Spinal cord (tissue), 9 donors: ENCODE measurements at regions not wholly inside any gene's neighbourhood (a gene's known extent, or its start where the extent isn't known, plus 50 kb on each side); places are given as distances from the start of the nearest gene placed in this dataset.
A peak's percentile ranks its signal among the peaks of the same experiment; 100 is the strongest.
"Not testable (repeated sequence)": the region's sequence is repeated elsewhere in the genome, so short reads cannot be mapped to it uniquely, and the experiment has no call there.

Experiments used
- DNase-seq, 6 donors: peaks; one replicate each; pipeline versions ENCODE4 v3.0.0 to v3.0.0-alpha.2; 2013 to 2015; ENCODE audit warnings: low spot score in 6 of 6, low read depth in 4 of 6
- H3K27ac ChIP-seq: one replicate; pipeline ENCODE4 v1.5.1; 2013; ENCODE audit warnings: low read depth, low read length, control low read depth
- H3K27me3 ChIP-seq: one replicate; pipeline ENCODE4 v1.6.1; 2013; ENCODE audit warnings: low read length; ENCODE audit not compliant: control insufficient read depth, insufficient read depth
- H3K36me3 ChIP-seq: one replicate; pipeline ENCODE4 v1.6.1; 2013; ENCODE audit warnings: low read length; ENCODE audit not compliant: control insufficient read depth, insufficient read depth
- H3K4me1 ChIP-seq: one replicate; pipeline ENCODE4 v1.6.1; 2013; ENCODE audit warnings: low read length; ENCODE audit not compliant: control insufficient read depth, insufficient read depth
- H3K4me3 ChIP-seq: one replicate; pipeline ENCODE4 v1.5.1; 2013; ENCODE audit warnings: low read depth, low read length, control low read depth
- H3K9me3 ChIP-seq: one replicate; pipeline ENCODE4 v1.6.1; 2013; ENCODE audit warnings: low read length; ENCODE audit not compliant: control insufficient read depth, insufficient read depth
- WGBS: methylation state at CpG from one replicate; pipeline ENCODE4 v1.1.5; 2013; ENCODE audit warnings: missing lambda C conversion rate; ENCODE audit not compliant: insufficient coverage; 5-methylcytosine and 5-hydroxymethylcytosine counted together
- donor health status: healthy.

- not testable (repeated sequence) for H3K27ac ChIP-seq, H3K4me1 ChIP-seq, DNase-seq, H3K9me3 ChIP-seq, H3K4me3 ChIP-seq, H3K27me3 ChIP-seq
- peaks cover 19% of the 10 kb centered on the region for H3K36me3 ChIP-seq
- 100% methylated on average over 1 of the region's 6 CpGs for WGBS
Observed at GRCh38 chr16:70014915-70015314, 63.8 kb downstream of the CLEC18A start.

DNA sequence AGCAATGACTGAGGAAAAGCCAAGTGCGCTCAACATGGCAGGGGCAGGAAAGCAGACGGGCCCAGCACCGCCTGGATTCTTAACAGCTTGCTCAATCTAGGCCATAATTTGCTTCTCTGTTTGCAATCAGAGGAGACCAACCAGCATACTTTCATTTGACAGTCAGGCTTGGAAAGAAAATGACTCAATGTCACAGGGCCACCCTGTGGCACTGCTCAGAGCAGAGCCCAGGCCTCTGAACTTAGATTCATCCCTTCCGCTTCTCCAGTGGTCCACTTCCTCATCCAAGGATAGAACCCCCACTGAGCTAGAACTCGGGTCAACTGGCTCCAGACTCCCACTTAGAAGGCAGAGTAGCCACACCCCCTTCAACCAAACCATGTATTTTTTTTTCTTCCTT, 65.6 kb downstream of the CLEC18A start:
- H3K4me3 ChIP-seq, H3K4me1 ChIP-seq, H3K9me3 ChIP-seq, DNase-seq, H3K27ac ChIP-seq, H3K27me3 ChIP-seq: not testable (repeated sequence)
- H3K36me3 ChIP-seq = peaks cover 18% of the 10 kb centered on the region
- WGBS = 0% methylated on average over 1 of the region's 5 CpGs

DNA sequence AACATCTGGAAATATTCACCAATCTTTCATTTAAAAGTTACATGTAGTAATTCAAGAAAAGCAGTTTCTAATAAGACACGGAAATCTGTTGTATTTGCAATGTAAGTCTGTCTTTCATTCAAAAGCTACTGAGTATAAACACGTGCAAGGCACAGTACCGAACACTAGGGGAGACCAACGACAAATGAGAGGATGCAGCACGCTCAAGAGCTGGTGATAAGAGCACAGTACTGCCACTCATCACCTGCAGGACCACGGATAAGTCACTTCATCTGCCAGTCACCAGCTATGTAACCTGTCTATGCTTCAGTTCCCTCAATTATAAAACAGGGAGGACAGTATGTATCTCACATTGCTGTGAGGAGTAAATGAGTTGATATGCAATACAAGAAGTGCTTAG, 67.1 kb downstream of the CLEC18A start:
- no peaks in the 10 kb centered on the region for H3K9me3 ChIP-seq
- 32% methylated on average over 3 of the region's 6 CpGs for WGBS
- peak in 2 of 6 donors; percentile 7 to 43 for DNase-seq
- no peak overlapping the region for H3K4me3 ChIP-seq
- no peaks in the 10 kb centered on the region for H3K4me1 ChIP-seq
- H3K27me3 ChIP-seq = no peaks in the 10 kb centered on the region
- no peak overlapping the region for H3K27ac ChIP-seq
- H3K36me3 ChIP-seq = peaks cover 11% of the 10 kb centered on the region

DNA sequence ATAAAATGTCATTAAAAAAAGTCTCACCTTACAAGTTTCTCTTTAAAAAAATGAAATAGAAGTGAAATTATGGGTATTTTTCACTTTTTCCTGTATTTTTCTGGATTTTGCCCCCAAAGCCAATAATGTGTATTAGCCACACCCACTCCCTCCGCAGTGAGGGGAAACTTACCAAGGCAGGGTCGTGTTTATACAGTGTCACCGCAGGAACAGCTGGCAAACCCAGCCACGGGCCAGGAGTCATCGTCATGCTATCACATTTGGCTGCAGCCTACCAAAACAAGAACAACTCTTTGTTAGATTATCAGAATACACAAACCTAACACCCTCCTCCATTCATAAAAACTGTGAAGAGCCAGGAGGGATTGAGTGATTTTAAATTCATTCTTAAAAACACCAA, 72.1 kb downstream of the CLEC18A start:
- not testable (repeated sequence) for H3K27me3 ChIP-seq
- peaks cover 11% of the 10 kb centered on the region for H3K36me3 ChIP-seq

GRCh38 chr16:70023956-70024355, 72.8 kb downstream of the CLEC18A start:
- not testable (repeated sequence) for H3K27me3 ChIP-seq, DNase-seq, H3K4me1 ChIP-seq, H3K27ac ChIP-seq, H3K4me3 ChIP-seq, H3K9me3 ChIP-seq
- peaks cover 13% of the 10 kb centered on the region for H3K36me3 ChIP-seq
- WGBS = no CpG with 5 or more reads among the region's 5 CpGs

More for the DNA sequence above, 72.1 kb downstream of the CLEC18A start:
- H3K4me1 ChIP-seq, H3K27ac ChIP-seq, H3K4me3 ChIP-seq, DNase-seq, H3K9me3 ChIP-seq: not testable (repeated sequence)
- 60% methylated on average over 1 of the region's 5 CpGs for WGBS

DNA sequence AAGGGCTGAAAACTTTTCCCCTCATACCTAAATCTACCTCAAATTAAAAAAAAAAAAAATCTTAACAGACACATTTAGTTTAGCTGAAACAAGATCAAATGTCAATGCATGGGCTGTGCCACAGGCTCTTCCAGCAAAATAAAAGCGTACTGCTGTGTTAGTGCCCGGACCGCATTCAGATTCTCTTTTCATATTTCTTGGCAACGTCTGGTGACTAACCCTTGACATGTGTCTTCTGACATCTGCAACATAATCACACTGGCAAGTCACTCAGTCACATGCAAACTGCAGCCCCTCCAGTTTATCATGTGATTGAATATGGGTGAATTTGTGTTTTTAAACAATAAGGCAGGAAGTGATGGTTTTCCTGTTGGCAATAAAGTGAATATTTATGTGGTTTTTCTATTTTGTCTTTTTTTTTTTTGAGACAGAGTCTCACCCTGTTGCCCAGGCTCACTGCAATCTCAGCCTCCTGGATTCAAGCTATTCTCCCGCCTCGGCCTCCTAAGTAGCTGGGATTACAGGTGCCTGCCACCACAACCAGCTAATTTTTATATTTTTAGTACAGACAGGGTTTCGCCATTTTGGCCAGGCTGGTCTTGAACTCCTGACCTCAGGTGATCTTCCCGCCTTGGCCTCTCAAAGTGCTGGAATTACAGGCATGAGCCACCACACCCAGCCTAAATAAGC, 75.2 kb downstream of the CLEC18A start:
- WGBS = 71% methylated on average over 5 of the region's 8 CpGs

GRCh38 chr16:70032906-70033305, 81.2 kb upstream of the PDPR start:
- H3K9me3 ChIP-seq, H3K27ac ChIP-seq, H3K36me3 ChIP-seq, H3K4me3 ChIP-seq, H3K27me3 ChIP-seq, H3K4me1 ChIP-seq, DNase-seq: not testable (repeated sequence)
- WGBS = 100% methylated on average over 2 of the region's 10 CpGs

More for the DNA sequence above, 75.2 kb downstream of the CLEC18A start:
- H3K9me3 ChIP-seq, H3K27ac ChIP-seq, H3K36me3 ChIP-seq, H3K4me3 ChIP-seq, H3K4me1 ChIP-seq, H3K27me3 ChIP-seq: not testable (repeated sequence)
- peak in 1 of 6 donors; percentile 59 for DNase-seq

GRCh38 chr16:70037913-70038312, 76.2 kb upstream of the PDPR start:
- not testable (repeated sequence) for H3K36me3 ChIP-seq, H3K9me3 ChIP-seq, H3K4me1 ChIP-seq, H3K27me3 ChIP-seq, H3K4me3 ChIP-seq, DNase-seq, H3K27ac ChIP-seq
- no CpG with 5 or more reads among the region's 3 CpGs for WGBS

DNA sequence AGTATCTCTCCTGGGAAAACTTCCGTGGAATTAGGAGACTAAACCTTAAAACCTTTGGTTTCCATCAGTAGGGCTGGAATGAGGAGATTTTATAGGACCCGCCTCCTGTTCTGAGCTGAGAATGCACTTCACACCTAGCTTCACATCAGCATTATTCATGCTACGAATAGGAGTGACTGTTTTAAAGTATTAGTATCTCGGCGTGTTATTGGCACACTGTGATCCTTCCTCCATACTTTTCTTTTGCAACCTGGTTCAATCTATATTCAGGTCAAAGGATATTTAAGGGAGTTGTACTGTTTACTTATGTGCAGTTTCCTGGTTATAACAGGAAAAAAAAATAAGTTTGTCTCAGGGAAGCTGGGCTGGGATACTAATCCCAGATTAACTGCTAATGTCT, 73.6 kb upstream of the PDPR start:
- H3K27me3 ChIP-seq, H3K9me3 ChIP-seq, H3K36me3 ChIP-seq, DNase-seq, H3K4me1 ChIP-seq, H3K4me3 ChIP-seq, H3K27ac ChIP-seq: not testable (repeated sequence)
- no CpG with 5 or more reads among the region's 5 CpGs for WGBS

DNA sequence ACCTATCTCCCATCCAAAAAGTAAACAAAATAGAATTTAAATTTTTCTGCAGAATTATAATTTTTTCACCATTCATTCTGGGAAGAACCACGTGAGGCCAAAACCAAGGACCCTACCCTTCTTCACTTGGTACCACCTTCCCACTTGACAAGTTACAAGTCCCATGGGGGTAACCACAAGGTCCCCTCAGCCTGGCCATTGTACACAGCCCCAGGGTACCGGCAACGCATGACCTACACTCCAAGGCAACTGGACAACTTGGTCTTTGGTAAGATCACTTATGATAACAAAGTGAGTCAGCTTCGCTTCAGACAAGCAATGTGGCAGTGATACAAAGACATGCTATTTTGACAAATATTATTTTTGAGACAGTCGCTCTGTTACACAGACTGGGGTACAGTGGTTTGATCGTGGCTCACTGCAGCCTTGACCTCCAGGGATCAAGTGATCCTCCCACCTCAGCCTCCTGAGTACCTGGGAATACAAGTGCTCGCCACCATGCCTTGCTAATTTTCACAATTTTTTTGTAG, 70.5 kb upstream of the PDPR start:
- not testable (repeated sequence) for H3K27ac ChIP-seq, H3K4me3 ChIP-seq, H3K4me1 ChIP-seq, H3K9me3 ChIP-seq, DNase-seq, H3K27me3 ChIP-seq, H3K36me3 ChIP-seq
- WGBS = 92% methylated on average over 1 of the region's 7 CpGs
